ENCODE measurements at regions not wholly inside any gene's neighbourhood (a gene's known extent, or its start where the extent isn't known, plus 50 kb on each side); places are given as distances from the start of the nearest gene placed in this dataset.

DNA sequence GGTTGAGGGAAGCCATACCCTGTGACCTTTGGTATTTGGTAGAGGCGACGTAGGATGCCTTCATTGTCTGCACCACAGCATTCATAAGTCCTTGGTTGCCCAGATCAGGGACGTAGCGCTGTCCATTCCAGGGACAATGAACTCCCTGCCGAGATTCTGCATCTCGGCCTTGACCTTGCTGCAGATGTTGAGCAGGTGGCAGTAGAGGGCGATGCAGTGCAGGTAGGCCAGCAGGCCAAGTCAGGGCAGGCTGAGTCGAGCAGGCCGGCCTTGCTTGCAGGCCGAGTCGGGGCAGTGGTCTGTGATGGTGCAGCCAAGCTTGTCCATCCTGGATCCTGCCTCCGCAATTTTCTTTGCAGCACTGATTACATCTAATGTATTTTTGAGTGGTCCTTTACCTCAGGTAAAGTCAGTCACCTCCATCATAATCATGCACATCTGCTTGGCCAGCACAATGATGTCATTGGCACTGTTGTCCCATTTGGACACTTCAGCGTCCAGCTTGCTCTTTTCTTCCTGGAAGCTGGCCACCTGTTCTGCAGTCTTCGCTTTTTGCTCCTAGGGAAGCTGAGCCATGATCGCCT is 93.4 kb upstream of the CCDC112 start:
- Histone ChIP-seq H3K4me2 (ENCODE audit: low read length, poor library complexity, severe bottlenecking) (no peak overlapping the region), H2BK15ac (ENCODE audit: low read depth, poor library complexity, severe bottlenecking) (no peak overlapping the region), H3K9me3 (ENCODE audit: control insufficient read depth, low read length) (peaks cover 4% of the 10 kb centered on the region), H3K18ac (ENCODE audit: low read depth in 1 of 2, low read length in 2 of 2) (no peak overlapping the region), H3K36me3 (ENCODE audit: control insufficient read depth in 1 of 2, insufficient read depth in 2 of 2, low read depth in 1 of 2, low read length in 2 of 2) (no peaks in the 10 kb centered on the region), H4K91ac (ENCODE audit: low read length) (no peak overlapping the region), H3K4ac (ENCODE audit: low read depth in 1 of 2, low read length in 2 of 2) (no peak overlapping the region), H3K23ac (ENCODE audit: low read length in 2 of 2) (no peak overlapping the region), H3K14ac (ENCODE audit: low read length in 2 of 2) (no peak overlapping the region), H2BK5ac (ENCODE audit: low read depth, low read length, poor library complexity, severe bottlenecking) (no peak overlapping the region), H2BK120ac (ENCODE audit: low read depth, low read length) (no peak overlapping the region), H3K4me3 (ENCODE audit: insufficient read depth in 1 of 2, low read depth in 1 of 2, low read length in 2 of 2) (no peak overlapping the region), H3K79me1 (replicated peaks; ENCODE audit: low read length, poor library complexity, severe bottlenecking) (no peaks in the 10 kb centered on the region), H3K27me3 (ENCODE audit: control insufficient read depth in 1 of 2, insufficient read depth in 1 of 2, low read length in 2 of 2) (no peaks in the 10 kb centered on the region), H2AK5ac (ENCODE audit: low read length, severe bottlenecking) (no peak overlapping the region), H3K27ac (ENCODE audit: low read length, poor library complexity, severe bottlenecking) (no peak overlapping the region), H2AFZ (ENCODE audit: low read depth, low read length) (no peak overlapping the region), H4K8ac (ENCODE audit: low read length) (no peak overlapping the region), H3K9ac (ENCODE audit: low read length) (no peak overlapping the region), H2BK12ac (ENCODE audit: low read length in 2 of 2) (no peak overlapping the region), H3K4me1 (ENCODE audit: control insufficient read depth, insufficient read depth, low read depth, low read length) (no peaks in the 10 kb centered on the region)
- WGBS = 79% methylated on average over 15 of the region's 15 CpGs
- no peak for DNase-seq

DNA sequence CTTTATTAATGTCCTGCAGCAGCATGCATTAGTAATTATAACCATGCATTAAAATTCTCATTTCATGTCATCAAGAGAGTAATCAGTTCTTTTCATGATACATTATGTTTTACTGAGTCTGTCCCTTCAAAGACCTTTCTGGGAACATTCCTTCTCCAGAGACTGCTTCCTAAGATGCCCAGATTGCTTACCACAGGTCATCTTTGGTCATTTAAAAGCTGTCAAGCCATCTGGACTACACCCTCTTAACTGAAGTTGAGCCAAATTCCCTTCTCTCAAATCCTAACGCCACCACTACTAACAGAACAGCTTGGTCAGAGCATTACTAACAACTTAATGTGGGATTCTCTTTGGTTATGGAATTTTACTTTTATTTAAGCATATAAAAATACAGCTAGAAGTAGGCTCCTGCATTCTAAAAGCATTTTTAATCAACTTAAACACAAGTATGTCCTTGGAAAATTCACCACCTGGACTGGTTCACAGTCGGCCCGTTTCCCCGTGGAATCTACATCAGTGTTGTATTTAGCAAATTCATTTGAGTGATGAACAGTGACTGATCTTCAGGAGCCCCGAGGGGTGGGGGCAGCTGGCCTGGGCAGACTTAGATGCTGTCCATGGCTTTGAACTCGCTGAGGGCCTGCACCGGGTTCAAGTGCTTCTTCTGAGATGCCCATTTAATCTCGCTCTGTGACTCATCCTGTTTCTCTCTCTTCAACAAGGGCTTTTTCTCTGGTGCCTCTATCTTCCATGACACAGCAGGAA is 92.8 kb upstream of the CCDC112 start:
- Histone ChIP-seq H2BK120ac (ENCODE audit: low read depth, low read length) (no peak overlapping the region), H3K36me3 (ENCODE audit: control insufficient read depth in 1 of 2, insufficient read depth in 2 of 2, low read depth in 1 of 2, low read length in 2 of 2) (no peaks in the 10 kb centered on the region), H4K8ac (ENCODE audit: low read length) (no peak overlapping the region), H3K9me3 (ENCODE audit: control insufficient read depth, low read length) (peaks cover 4% of the 10 kb centered on the region), H3K27ac (ENCODE audit: low read length, poor library complexity, severe bottlenecking) (no peak overlapping the region), H2AK5ac (ENCODE audit: low read length, severe bottlenecking) (no peak overlapping the region), H3K9ac (ENCODE audit: low read length) (no peak overlapping the region), H2BK12ac (ENCODE audit: low read length in 2 of 2) (no peak overlapping the region), H2BK5ac (ENCODE audit: low read depth, low read length, poor library complexity, severe bottlenecking) (no peak overlapping the region), H3K14ac (ENCODE audit: low read length in 2 of 2) (no peak overlapping the region), H3K23ac (ENCODE audit: low read length in 2 of 2) (no peak overlapping the region), H4K91ac (ENCODE audit: low read length) (no peak overlapping the region), H3K18ac (ENCODE audit: low read depth in 1 of 2, low read length in 2 of 2) (no peak overlapping the region), H2BK15ac (ENCODE audit: low read depth, poor library complexity, severe bottlenecking) (no peak overlapping the region), H3K27me3 (ENCODE audit: control insufficient read depth in 1 of 2, insufficient read depth in 1 of 2, low read length in 2 of 2) (no peaks in the 10 kb centered on the region), H3K79me1 (replicated peaks; ENCODE audit: low read length, poor library complexity, severe bottlenecking) (no peaks in the 10 kb centered on the region), H3K4me2 (ENCODE audit: low read length, poor library complexity, severe bottlenecking) (no peak overlapping the region), H3K4me3 (ENCODE audit: insufficient read depth in 1 of 2, low read depth in 1 of 2, low read length in 2 of 2) (no peak overlapping the region), H2AFZ (ENCODE audit: low read depth, low read length) (no peak overlapping the region), H3K4me1 (ENCODE audit: control insufficient read depth, insufficient read depth, low read depth, low read length) (no peaks in the 10 kb centered on the region), H3K4ac (ENCODE audit: low read depth in 1 of 2, low read length in 2 of 2) (no peak overlapping the region)
- 91% methylated on average over 8 of the region's 8 CpGs for WGBS
- DNase-seq = no peak

DNA sequence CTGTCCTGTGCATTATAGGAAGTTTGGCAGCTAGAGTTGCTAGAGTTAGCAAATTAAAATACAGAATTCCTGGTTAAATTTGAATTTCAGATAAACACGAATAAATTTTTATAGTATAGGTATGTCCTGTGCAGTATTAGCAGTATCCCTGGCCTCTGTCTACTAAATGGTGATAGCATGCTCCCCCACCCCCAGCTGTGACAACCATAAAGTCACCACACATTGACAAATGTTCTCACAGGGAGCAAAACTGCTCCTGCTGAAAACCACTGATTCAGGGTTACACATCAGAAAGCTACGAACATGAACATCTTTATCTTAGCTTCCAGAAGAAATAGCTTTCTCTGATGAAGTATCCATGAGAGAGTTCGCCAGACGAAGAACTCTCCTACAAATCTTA is 91.8 kb upstream of the CCDC112 start:
- Histone ChIP-seq H2BK120ac (ENCODE audit: low read depth, low read length) (no peak overlapping the region), H3K79me1 (replicated peaks; ENCODE audit: low read length, poor library complexity, severe bottlenecking) (no peaks in the 10 kb centered on the region), H3K23ac (ENCODE audit: low read length in 2 of 2) (no peak overlapping the region), H3K4me1 (ENCODE audit: control insufficient read depth, insufficient read depth, low read depth, low read length) (no peaks in the 10 kb centered on the region), H2BK12ac (ENCODE audit: low read length in 2 of 2) (no peak overlapping the region), H3K14ac (ENCODE audit: low read length in 2 of 2) (no peak overlapping the region), H4K91ac (ENCODE audit: low read length) (no peak overlapping the region), H4K8ac (ENCODE audit: low read length) (no peak overlapping the region), H3K4me2 (ENCODE audit: low read length, poor library complexity, severe bottlenecking) (no peak overlapping the region), H3K27ac (ENCODE audit: low read length, poor library complexity, severe bottlenecking) (no peak overlapping the region), H3K4ac (ENCODE audit: low read depth in 1 of 2, low read length in 2 of 2) (no peak overlapping the region), H2BK15ac (ENCODE audit: low read depth, poor library complexity, severe bottlenecking) (no peak overlapping the region), H3K4me3 (ENCODE audit: insufficient read depth in 1 of 2, low read depth in 1 of 2, low read length in 2 of 2) (no peak overlapping the region), H3K18ac (ENCODE audit: low read depth in 1 of 2, low read length in 2 of 2) (no peak overlapping the region), H2AK5ac (ENCODE audit: low read length, severe bottlenecking) (no peak overlapping the region), H3K27me3 (ENCODE audit: control insufficient read depth in 1 of 2, insufficient read depth in 1 of 2, low read length in 2 of 2) (no peaks in the 10 kb centered on the region), H3K9me3 (ENCODE audit: control insufficient read depth, low read length) (peaks cover 4% of the 10 kb centered on the region), H3K9ac (ENCODE audit: low read length) (no peak overlapping the region), H3K36me3 (ENCODE audit: control insufficient read depth in 1 of 2, insufficient read depth in 2 of 2, low read depth in 1 of 2, low read length in 2 of 2) (no peaks in the 10 kb centered on the region), H2BK5ac (ENCODE audit: low read depth, low read length, poor library complexity, severe bottlenecking) (no peak overlapping the region), H2AFZ (ENCODE audit: low read depth, low read length) (no peak overlapping the region)
- WGBS = 80% methylated on average over 1 of the region's 4 CpGs
- no peak for DNase-seq

DNA sequence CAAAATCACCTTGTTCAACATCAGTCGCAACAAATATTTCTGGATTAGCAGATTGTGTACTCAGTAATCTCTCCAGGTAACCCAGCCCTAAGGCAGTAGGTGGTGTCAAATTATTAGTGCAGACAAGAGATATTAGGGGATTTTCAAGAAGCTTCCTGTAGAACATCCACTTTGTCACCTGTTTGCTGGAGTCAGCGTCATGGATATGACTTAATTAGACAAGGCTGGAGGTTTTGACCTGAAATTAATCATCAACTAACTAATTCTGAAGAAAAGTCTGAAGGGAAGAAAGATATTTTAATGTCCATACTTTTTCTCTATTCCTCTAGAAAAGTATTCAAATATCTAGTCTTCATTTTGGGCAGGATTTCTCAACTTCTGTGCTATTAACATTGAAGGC is 91.4 kb upstream of the CCDC112 start:
- Histone ChIP-seq H3K4ac (ENCODE audit: low read depth in 1 of 2, low read length in 2 of 2) (no peak overlapping the region), H3K4me2 (ENCODE audit: low read length, poor library complexity, severe bottlenecking) (no peak overlapping the region), H3K4me1 (ENCODE audit: control insufficient read depth, insufficient read depth, low read depth, low read length) (no peaks in the 10 kb centered on the region), H3K9ac (ENCODE audit: low read length) (no peak overlapping the region), H3K18ac (ENCODE audit: low read depth in 1 of 2, low read length in 2 of 2) (no peak overlapping the region), H3K36me3 (ENCODE audit: control insufficient read depth in 1 of 2, insufficient read depth in 2 of 2, low read depth in 1 of 2, low read length in 2 of 2) (no peaks in the 10 kb centered on the region), H3K23ac (ENCODE audit: low read length in 2 of 2) (no peak overlapping the region), H4K91ac (ENCODE audit: low read length) (no peak overlapping the region), H2BK12ac (ENCODE audit: low read length in 2 of 2) (no peak overlapping the region), H2AK5ac (ENCODE audit: low read length, severe bottlenecking) (no peak overlapping the region), H2BK15ac (ENCODE audit: low read depth, poor library complexity, severe bottlenecking) (no peak overlapping the region), H3K4me3 (ENCODE audit: insufficient read depth in 1 of 2, low read depth in 1 of 2, low read length in 2 of 2) (no peak overlapping the region), H4K8ac (ENCODE audit: low read length) (no peak overlapping the region), H3K27me3 (ENCODE audit: control insufficient read depth in 1 of 2, insufficient read depth in 1 of 2, low read length in 2 of 2) (no peaks in the 10 kb centered on the region), H3K9me3 (ENCODE audit: control insufficient read depth, low read length) (peaks cover 4% of the 10 kb centered on the region), H3K14ac (ENCODE audit: low read length in 2 of 2) (no peak overlapping the region), H3K27ac (ENCODE audit: low read length, poor library complexity, severe bottlenecking) (no peak overlapping the region), H3K79me1 (replicated peaks; ENCODE audit: low read length, poor library complexity, severe bottlenecking) (no peaks in the 10 kb centered on the region), H2BK120ac (ENCODE audit: low read depth, low read length) (no peak overlapping the region), H2BK5ac (ENCODE audit: low read depth, low read length, poor library complexity, severe bottlenecking) (no peak overlapping the region), H2AFZ (ENCODE audit: low read depth, low read length) (no peak overlapping the region)
- no peak for DNase-seq
- WGBS = 100% methylated on average over 1 of the region's 2 CpGs

Data from mesenchymal stem cell (in vitro differentiated cells and primary cell).